HL-60 (cell line): ENCODE measurements at regions not wholly inside any gene's neighbourhood (a gene's known extent, or its start where the extent isn't known, plus 50 kb on each side); places are given as distances from the start of the nearest gene placed in this dataset.

Experiments used
- CTCF ChIP-seq: IDR thresholded peaks from one replicate; pipeline ENCODE4 v1.5.1; 2011; ENCODE audit warnings: low read length, control low read depth, inconsistent platforms; ENCODE audit not compliant: insufficient read depth
- GABPA ChIP-seq: IDR thresholded peaks from 2 replicates; pipeline ENCODE4 v1.6.1; 2012; ENCODE audit warnings: low read depth
- POLR2AphosphoS5 ChIP-seq: IDR thresholded peaks from 2 replicates; pipeline ENCODE4 v1.6.1; 2012; ENCODE audit warnings: low read depth
- REST ChIP-seq: IDR thresholded peaks from 2 replicates; pipeline ENCODE4 v1.6.1; 2012; ENCODE audit warnings: low read depth; ENCODE audit not compliant: insufficient replicate concordance

GRCh38 chr10:36465604-36466379 lies 659.6 kb upstream of the ANKRD30A start:
- TF ChIP-seq CTCF (no peak), GABPA (no peak), REST (no peak), POLR2AphosphoS5 (no peak)
